ENCODE measurements at regions not wholly inside any gene's neighbourhood (a gene's known extent, or its start where the extent isn't known, plus 50 kb on each side); places are given as distances from the start of the nearest gene placed in this dataset.

GRCh38 chr3:152664766-152665165 is 170.2 kb upstream of the P2RY1 start:
- TF ChIP-seq, protein P1, sequence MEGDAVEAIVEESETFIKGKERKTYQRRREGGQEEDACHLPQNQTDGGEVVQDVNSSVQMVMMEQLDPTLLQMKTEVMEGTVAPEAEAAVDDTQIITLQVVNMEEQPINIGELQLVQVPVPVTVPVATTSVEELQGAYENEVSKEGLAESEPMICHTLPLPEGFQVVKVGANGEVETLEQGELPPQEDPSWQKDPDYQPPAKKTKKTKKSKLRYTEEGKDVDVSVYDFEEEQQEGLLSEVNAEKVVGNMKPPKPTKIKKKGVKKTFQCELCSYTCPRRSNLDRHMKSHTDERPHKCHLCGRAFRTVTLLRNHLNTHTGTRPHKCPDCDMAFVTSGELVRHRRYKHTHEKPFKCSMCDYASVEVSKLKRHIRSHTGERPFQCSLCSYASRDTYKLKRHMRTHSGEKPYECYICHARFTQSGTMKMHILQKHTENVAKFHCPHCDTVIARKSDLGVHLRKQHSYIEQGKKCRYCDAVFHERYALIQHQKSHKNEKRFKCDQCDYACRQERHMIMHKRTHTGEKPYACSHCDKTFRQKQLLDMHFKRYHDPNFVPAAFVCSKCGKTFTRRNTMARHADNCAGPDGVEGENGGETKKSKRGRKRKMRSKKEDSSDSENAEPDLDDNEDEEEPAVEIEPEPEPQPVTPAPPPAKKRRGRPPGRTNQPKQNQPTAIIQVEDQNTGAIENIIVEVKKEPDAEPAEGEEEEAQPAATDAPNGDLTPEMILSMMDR (IDR thresholded peaks at IDR 0.05; ENCODE audit: unreplicated experiment): no peak
- ChIA-PET POLR2A (no interaction called here), CTCF (no interaction called here)
- Mint-ChIP-seq H3K27me3 (ENCODE audit: insufficient read depth, unreplicated experiment) (no peaks in the 10 kb centered on the region), H3K9me3 (ENCODE audit: unreplicated experiment) (no peaks in the 10 kb centered on the region), H3K4me3 (ENCODE audit: unreplicated experiment) (no peak overlapping the region), H3K27ac (ENCODE audit: low read depth, unreplicated experiment) (no peak overlapping the region), H3K36me3 (ENCODE audit: insufficient read depth, unreplicated experiment) (no peaks in the 10 kb centered on the region), H3K4me1 (ENCODE audit: insufficient read depth, unreplicated experiment) (no peaks in the 10 kb centered on the region)
- DNase-seq (ENCODE audit: unreplicated experiment): no peak
- BruUV-seq (replicated peaks): no TSS peak
- intact Hi-C loops (cut with micrococcal nuclease): no loop called here

DNA sequence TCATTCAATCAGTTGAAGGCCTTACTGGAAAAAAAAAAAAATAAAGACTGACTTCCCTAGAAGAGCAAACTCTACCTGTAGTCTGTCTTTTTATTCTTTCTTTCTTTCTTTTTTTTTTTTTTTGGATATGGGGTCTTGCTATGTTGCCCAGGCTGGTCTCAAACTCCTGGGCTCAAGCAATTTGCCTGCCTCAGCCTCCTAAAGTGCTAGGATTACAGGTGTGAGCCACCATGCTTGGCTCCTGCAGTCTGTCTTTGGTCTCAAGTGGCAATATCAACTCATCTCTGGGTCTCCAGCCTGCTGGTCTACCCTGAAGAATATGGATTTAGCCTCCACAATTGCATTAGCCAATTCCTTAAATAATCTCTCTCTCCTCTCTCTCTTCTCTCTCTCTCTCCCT is 167.7 kb upstream of the P2RY1 start:
- TF ChIP-seq, protein P1 (IDR thresholded peaks at IDR 0.05; ENCODE audit: unreplicated experiment): no peak
- Mint-ChIP-seq H3K27me3 (ENCODE audit: insufficient read depth, unreplicated experiment) (no peaks in the 10 kb centered on the region), H3K4me1 (ENCODE audit: insufficient read depth, unreplicated experiment) (no peaks in the 10 kb centered on the region), H3K27ac (ENCODE audit: low read depth, unreplicated experiment) (no peak overlapping the region), H3K4me3 (ENCODE audit: unreplicated experiment) (no peak overlapping the region), H3K9me3 (ENCODE audit: unreplicated experiment) (no peaks in the 10 kb centered on the region), H3K36me3 (ENCODE audit: insufficient read depth, unreplicated experiment) (no peaks in the 10 kb centered on the region)
- intact Hi-C loops (cut with micrococcal nuclease): no loop called here
- DNase-seq (ENCODE audit: unreplicated experiment): no peak
- no TSS peak for BruUV-seq (replicated peaks)
- ChIA-PET CTCF (no interaction called here), POLR2A (no interaction called here)

- no peaks in the 10 kb centered on the region for H3K36me3 Mint-ChIP-seq (ENCODE audit: insufficient read depth, unreplicated experiment)
- TF ChIP-seq, protein P1 (IDR thresholded peaks at IDR 0.05; ENCODE audit: unreplicated experiment): no peak
- no peak for DNase-seq (ENCODE audit: unreplicated experiment)
- BruUV-seq (replicated peaks): no TSS peak
- no peaks in the 10 kb centered on the region for H3K9me3 Mint-ChIP-seq (ENCODE audit: unreplicated experiment)
- H3K27me3 Mint-ChIP-seq (ENCODE audit: insufficient read depth, unreplicated experiment): no peaks in the 10 kb centered on the region
- no peaks in the 10 kb centered on the region for H3K4me1 Mint-ChIP-seq (ENCODE audit: insufficient read depth, unreplicated experiment)
- CTCF ChIA-PET: interaction anchor here (0.6 kb wide), 1 partner anchor 10 kb away, joined by 3 read pairs; no protein-coding TSS in a partner anchor
- no peak overlapping the region for H3K27ac Mint-ChIP-seq (ENCODE audit: low read depth, unreplicated experiment)
- no peak overlapping the region for H3K4me3 Mint-ChIP-seq (ENCODE audit: unreplicated experiment)
- intact Hi-C loops (cut with micrococcal nuclease): no loop called here
- POLR2A ChIA-PET: no interaction called here
Observed at GRCh38 chr3:152669560-152669959, 165.4 kb upstream of the P2RY1 start.

- H3K27ac Mint-ChIP-seq (ENCODE audit: low read depth, unreplicated experiment): no peak overlapping the region
Observed at GRCh38 chr3:152671446-152672319, 163.2 kb upstream of the P2RY1 start.

More at GRCh38 chr3:152671446-152672319, 163.2 kb upstream of the P2RY1 start:
- H3K27me3 Mint-ChIP-seq (ENCODE audit: insufficient read depth, unreplicated experiment): no peaks in the 10 kb centered on the region
- intact Hi-C loops (cut with micrococcal nuclease): no loop called here
- no peaks in the 10 kb centered on the region for H3K4me1 Mint-ChIP-seq (ENCODE audit: insufficient read depth, unreplicated experiment)
- TF ChIP-seq, protein P1 (IDR thresholded peaks at IDR 0.05; ENCODE audit: unreplicated experiment): no peak
- H3K36me3 Mint-ChIP-seq (ENCODE audit: insufficient read depth, unreplicated experiment): no peaks in the 10 kb centered on the region
- H3K9me3 Mint-ChIP-seq (ENCODE audit: unreplicated experiment): no peaks in the 10 kb centered on the region
- ChIA-PET CTCF (no interaction called here), POLR2A (interaction anchor here (0.7 kb wide), 1 partner anchor 24 kb away, joined by 3 read pairs; no protein-coding TSS in a partner anchor)
- no peak overlapping the region for H3K4me3 Mint-ChIP-seq (ENCODE audit: unreplicated experiment)
- no TSS peak for BruUV-seq (replicated peaks)
- DNase-seq (ENCODE audit: unreplicated experiment): no peak
